Smooth muscle cell (in vitro differentiated cells): ENCODE measurements at regions not wholly inside any gene's neighbourhood (a gene's known extent, or its start where the extent isn't known, plus 50 kb on each side); places are given as distances from the start of the nearest gene placed in this dataset.
"Not testable (repeated sequence)": the region's sequence is repeated elsewhere in the genome, so short reads cannot be mapped to it uniquely, and the experiment has no call there.

Experiments used
- DNase-seq: peaks from one replicate; lab custom pipeline; 2025; ENCODE audit not compliant: unreplicated experiment; lab: John Stamatoyannopoulos, UW
- H2AFZ ChIP-seq: fragments of 200-600 bp; sonication (generic); 2 replicates; pipeline ENCODE4 v1.6.0; 2016; ENCODE audit warnings: antibody characterized with exemption, low read depth, mild to moderate bottlenecking
- H3F3A ChIP-seq: fragments of 200-600 bp; sonication (generic); 2 replicates; pipeline ENCODE4 v1.6.0; 2017; ENCODE audit warnings: antibody characterized with exemption, low read depth
- H3K27ac ChIP-seq: fragments of 200-600 bp; sonication (generic); 2 replicates; pipeline ENCODE4 v1.5.1; 2016; ENCODE audit warnings: low read depth, mild to moderate bottlenecking
- H3K27me3 ChIP-seq: fragments of 200-600 bp; sonication (generic); 2 replicates; pipeline ENCODE4 v1.6.1; 2016; ENCODE audit warnings: low read depth, mild to moderate bottlenecking
- H3K36me3 ChIP-seq: fragments of 200-600 bp; sonication (generic); 2 replicates; pipeline ENCODE4 v1.5.1; 2016; ENCODE audit warnings: low read depth
- H3K4me1 ChIP-seq: fragments of 200-600 bp; sonication (generic); 2 replicates; pipeline ENCODE4 v1.5.1; 2016; ENCODE audit warnings: low read depth
- H3K4me2 ChIP-seq: fragments of 200-600 bp; sonication (generic); 2 replicates; pipeline ENCODE4 v1.6.0; 2016; ENCODE audit warnings: mild to moderate bottlenecking
- H3K4me3 ChIP-seq: fragments of 200-600 bp; sonication (generic); 2 replicates; pipeline ENCODE4 v1.5.1; 2016; ENCODE audit warnings: mild to moderate bottlenecking
- H3K79me2 ChIP-seq: fragments of 200-600 bp; sonication (generic); 2 replicates; pipeline ENCODE4 v1.6.0; 2016; ENCODE audit warnings: low read depth, mild to moderate bottlenecking
- H3K9ac ChIP-seq: fragments of 200-600 bp; sonication (generic); 2 replicates; pipeline ENCODE4 v1.6.0; 2016; ENCODE audit warnings: low read depth
- H3K9me3 ChIP-seq: fragments of 200-600 bp; sonication (generic); replicated peaks from 2 replicates; pipeline ENCODE4 v1.5.1; 2016; ENCODE audit warnings: low read depth
- H4K20me1 ChIP-seq: fragments of 200-600 bp; sonication (generic); 2 replicates; pipeline ENCODE4 v1.6.0; 2016; ENCODE audit warnings: low read depth
- CTCF ChIP-seq: fragments of 200-600 bp; sonication (generic); IDR thresholded peaks from 2 replicates; pipeline ENCODE4 v1.5.1; 2017; ENCODE audit warnings: borderline replicate concordance, mild to moderate bottlenecking, antibody characterized with exemption; ENCODE audit not compliant: insufficient read depth, poor library complexity, severe bottlenecking
- WGBS: methylation state at CpG from one replicate; pipeline ENCODE4 v1.1.7; 2016; ENCODE audit warnings: low lambda C conversion rate; 5-methylcytosine and 5-hydroxymethylcytosine counted together

GRCh38 chr4:106569146-106570031 is 200.8 kb upstream of the GIMD1 start:
- WGBS: 92% methylated on average over 7 of the region's 7 CpGs
- no peak overlapping the region for H3K27ac ChIP-seq
- no peaks in the 10 kb centered on the region for H3K27me3 ChIP-seq
- no peaks in the 10 kb centered on the region for H3K4me1 ChIP-seq
- no peaks in the 10 kb centered on the region for H3K79me2 ChIP-seq
- H3K4me2 ChIP-seq: no peak overlapping the region
- H4K20me1 ChIP-seq: no peaks in the 10 kb centered on the region
- no peak overlapping the region for H3K4me3 ChIP-seq
- H2AFZ ChIP-seq: no peak overlapping the region
- no peak overlapping the region for H3K9ac ChIP-seq
- no peaks in the 10 kb centered on the region for H3K36me3 ChIP-seq
- TF ChIP-seq CTCF: no peak
- H3K9me3 ChIP-seq: no peaks in the 10 kb centered on the region
- H3F3A ChIP-seq: no peaks in the 10 kb centered on the region
- no peak for DNase-seq

- no peak for DNase-seq
- no peak overlapping the region for H3K27ac ChIP-seq
- H3K4me1 ChIP-seq: no peaks in the 10 kb centered on the region
- H2AFZ ChIP-seq: no peak overlapping the region
- H3K79me2 ChIP-seq: no peaks in the 10 kb centered on the region
- no peaks in the 10 kb centered on the region for H3K27me3 ChIP-seq
- TF ChIP-seq CTCF: no peak
- no peak overlapping the region for H3K9ac ChIP-seq
- no peak overlapping the region for H3K4me3 ChIP-seq
- H3K9me3 ChIP-seq: no peaks in the 10 kb centered on the region
- no peaks in the 10 kb centered on the region for H4K20me1 ChIP-seq
- no peak overlapping the region for H3K4me2 ChIP-seq
- no peaks in the 10 kb centered on the region for H3K36me3 ChIP-seq
- 88% methylated on average over 2 of the region's 2 CpGs for WGBS
- no peaks in the 10 kb centered on the region for H3F3A ChIP-seq
Observed at GRCh38 chr4:106565727-106566126, 197.1 kb upstream of the GIMD1 start.

GRCh38 chr4:106563637-106564036 is 195.1 kb upstream of the GIMD1 start:
- H3K9me3 ChIP-seq, H2AFZ ChIP-seq, H3F3A ChIP-seq, H3K4me3 ChIP-seq, H3K36me3 ChIP-seq, H3K27ac ChIP-seq, H3K4me1 ChIP-seq, H3K9ac ChIP-seq, H3K4me2 ChIP-seq, H3K27me3 ChIP-seq, H3K79me2 ChIP-seq, H4K20me1 ChIP-seq, DNase-seq: not testable (repeated sequence)
- whole genome bisulfite sequencing: 85% methylated on average over 11 of the region's 11 CpGs

GRCh38 chr4:106551724-106552123 is 183.1 kb upstream of the GIMD1 start:
- H3K9me3 ChIP-seq: no peaks in the 10 kb centered on the region
- H3K9ac ChIP-seq: no peak overlapping the region
- no peak overlapping the region for H3K27ac ChIP-seq
- no peaks in the 10 kb centered on the region for H3K79me2 ChIP-seq
- H3K4me3 ChIP-seq: no peak overlapping the region
- DNase-seq: no peak
- H3K27me3 ChIP-seq: no peaks in the 10 kb centered on the region
- H2AFZ ChIP-seq: no peak overlapping the region
- WGBS: 100% methylated on average over 2 of the region's 2 CpGs
- no peaks in the 10 kb centered on the region for H4K20me1 ChIP-seq
- no peaks in the 10 kb centered on the region for H3F3A ChIP-seq
- no peaks in the 10 kb centered on the region for H3K4me1 ChIP-seq
- no peak overlapping the region for H3K4me2 ChIP-seq
- TF ChIP-seq CTCF: no peak
- H3K36me3 ChIP-seq: no peaks in the 10 kb centered on the region
